ENCODE measurements at regions not wholly inside any gene's neighbourhood (a gene's known extent, or its start where the extent isn't known, plus 50 kb on each side); places are given as distances from the start of the nearest gene placed in this dataset.

DNA sequence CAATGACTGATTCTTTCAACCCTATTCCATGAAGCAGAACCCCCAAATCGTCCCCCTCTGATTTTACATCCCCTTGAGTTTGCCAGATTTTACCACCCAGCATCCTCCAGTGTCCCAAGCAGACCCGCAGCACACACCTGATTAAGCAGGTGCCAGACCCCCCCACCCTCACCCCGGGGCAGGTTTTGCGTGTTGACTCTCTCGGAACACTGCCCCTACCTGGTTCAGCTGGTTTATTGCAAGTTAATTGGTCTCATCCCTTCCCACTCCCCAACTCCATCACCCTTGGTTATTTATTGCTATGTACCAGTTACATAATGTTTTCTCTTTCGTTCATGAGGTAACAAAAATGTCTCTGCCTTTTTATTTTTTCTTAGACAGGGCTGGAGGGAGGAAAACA lies 258.4 kb downstream of the BCOR start:
- Histone ChIP-seq H3K9me3 (no peaks in the 10 kb centered on the region), H3K27ac (no peak overlapping the region), H3K4me1 (ENCODE audit: insufficient read depth) (no peaks in the 10 kb centered on the region), H3K27me3 (no peaks in the 10 kb centered on the region), H3K4me3 (no peak overlapping the region), H3K36me3 (no peaks in the 10 kb centered on the region)
- intact Hi-C loops (cut with DNase I) = no loop called here
- WGBS, 3 donors = 50 to 68% (median 57%) methylated on average over 6 of the region's 6 CpGs
- no peak for TF ChIP-seq EP300 (IDR thresholded peaks at IDR 0.05)
- TF ChIP-seq, protein P1, sequence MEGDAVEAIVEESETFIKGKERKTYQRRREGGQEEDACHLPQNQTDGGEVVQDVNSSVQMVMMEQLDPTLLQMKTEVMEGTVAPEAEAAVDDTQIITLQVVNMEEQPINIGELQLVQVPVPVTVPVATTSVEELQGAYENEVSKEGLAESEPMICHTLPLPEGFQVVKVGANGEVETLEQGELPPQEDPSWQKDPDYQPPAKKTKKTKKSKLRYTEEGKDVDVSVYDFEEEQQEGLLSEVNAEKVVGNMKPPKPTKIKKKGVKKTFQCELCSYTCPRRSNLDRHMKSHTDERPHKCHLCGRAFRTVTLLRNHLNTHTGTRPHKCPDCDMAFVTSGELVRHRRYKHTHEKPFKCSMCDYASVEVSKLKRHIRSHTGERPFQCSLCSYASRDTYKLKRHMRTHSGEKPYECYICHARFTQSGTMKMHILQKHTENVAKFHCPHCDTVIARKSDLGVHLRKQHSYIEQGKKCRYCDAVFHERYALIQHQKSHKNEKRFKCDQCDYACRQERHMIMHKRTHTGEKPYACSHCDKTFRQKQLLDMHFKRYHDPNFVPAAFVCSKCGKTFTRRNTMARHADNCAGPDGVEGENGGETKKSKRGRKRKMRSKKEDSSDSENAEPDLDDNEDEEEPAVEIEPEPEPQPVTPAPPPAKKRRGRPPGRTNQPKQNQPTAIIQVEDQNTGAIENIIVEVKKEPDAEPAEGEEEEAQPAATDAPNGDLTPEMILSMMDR (IDR thresholded peaks at IDR 0.05) = no peak
- TF ChIP-seq POLR2A (IDR thresholded peaks at IDR 0.05) = no peak
- no peak for DNase-seq

DNA sequence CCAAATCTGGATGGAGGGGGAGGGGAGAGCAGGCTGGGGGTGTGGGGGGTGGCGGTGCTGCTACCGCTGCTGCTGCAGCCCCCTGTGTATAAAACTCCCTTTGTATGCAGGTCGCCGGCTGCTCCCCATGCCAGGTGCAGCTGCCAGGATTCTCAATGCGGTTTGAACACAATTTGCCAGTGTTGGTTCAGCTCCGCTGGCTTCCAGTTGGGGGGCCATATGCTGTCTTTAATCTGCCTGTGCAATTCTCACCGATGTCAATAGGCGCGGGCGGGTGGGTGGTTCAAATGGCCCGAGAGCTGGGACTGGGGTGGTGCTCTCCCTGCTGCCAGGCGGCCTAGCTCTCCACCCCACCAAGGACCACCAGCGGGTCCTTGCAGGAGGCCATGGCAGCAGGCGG lies 257.6 kb downstream of the BCOR start:
- 88 to 94% (median 88%) methylated on average over 12 to 14 of the region's 14 CpGs for WGBS, 3 donors
- no peak overlapping the region for H3K27ac ChIP-seq
- intact Hi-C loops (cut with DNase I) = no loop called here

DNA sequence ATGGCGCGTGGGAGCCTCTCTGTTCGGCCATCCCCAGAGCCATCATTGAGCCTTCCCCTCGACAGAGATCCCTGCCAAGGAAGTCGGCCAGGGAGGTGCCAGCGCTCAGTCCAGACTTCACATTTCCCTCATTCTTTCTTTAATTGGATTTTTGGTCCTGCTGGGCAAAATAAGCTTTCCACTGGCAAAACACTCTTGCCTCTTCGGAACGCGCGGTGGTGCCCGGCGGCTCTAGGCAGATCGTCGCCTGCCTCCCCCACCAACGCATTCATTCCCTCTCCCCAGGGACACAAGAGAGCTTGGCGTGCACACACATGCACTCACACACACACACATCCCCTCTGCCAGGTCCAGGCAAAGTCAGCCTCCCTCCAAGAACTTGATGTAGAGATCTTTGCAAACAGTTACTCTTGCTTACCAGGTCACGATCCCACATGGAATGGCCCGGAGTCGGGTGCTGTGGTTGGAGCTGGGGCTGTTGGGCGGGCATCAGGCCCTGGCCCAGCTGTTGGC lies 257.1 kb downstream of the BCOR start:
- intact Hi-C loops (cut with DNase I) = no loop called here
- no peaks in the 10 kb centered on the region for H3K4me1 ChIP-seq (ENCODE audit: insufficient read depth)
- H3K27me3 ChIP-seq = no peaks in the 10 kb centered on the region
- H3K4me3 ChIP-seq = no peak overlapping the region
- H3K9me3 ChIP-seq = no peaks in the 10 kb centered on the region
- no peak for DNase-seq
- TF ChIP-seq POLR2A (IDR thresholded peaks at IDR 0.05) (no peak), EP300 (IDR thresholded peaks at IDR 0.05) (no peak)
- TF ChIP-seq, protein P1 (IDR thresholded peaks at IDR 0.05) = no peak
- H3K27ac ChIP-seq = no peak overlapping the region
- H3K36me3 ChIP-seq = no peaks in the 10 kb centered on the region
- WGBS, 3 donors = 85 to 92% (median 85%) methylated on average over 20 of the region's 20 CpGs

More for the DNA sequence above, 257.6 kb downstream of the BCOR start:
- no peak overlapping the region for H3K4me3 ChIP-seq
- no peak for DNase-seq
- H3K9me3 ChIP-seq = no peaks in the 10 kb centered on the region
- TF ChIP-seq, protein P1 (IDR thresholded peaks at IDR 0.05) = no peak
- no peak for TF ChIP-seq EP300 (IDR thresholded peaks at IDR 0.05)
- no peak for TF ChIP-seq POLR2A (IDR thresholded peaks at IDR 0.05)
- no peaks in the 10 kb centered on the region for H3K4me1 ChIP-seq (ENCODE audit: insufficient read depth)
- no peaks in the 10 kb centered on the region for H3K27me3 ChIP-seq
- no peaks in the 10 kb centered on the region for H3K36me3 ChIP-seq

DNA sequence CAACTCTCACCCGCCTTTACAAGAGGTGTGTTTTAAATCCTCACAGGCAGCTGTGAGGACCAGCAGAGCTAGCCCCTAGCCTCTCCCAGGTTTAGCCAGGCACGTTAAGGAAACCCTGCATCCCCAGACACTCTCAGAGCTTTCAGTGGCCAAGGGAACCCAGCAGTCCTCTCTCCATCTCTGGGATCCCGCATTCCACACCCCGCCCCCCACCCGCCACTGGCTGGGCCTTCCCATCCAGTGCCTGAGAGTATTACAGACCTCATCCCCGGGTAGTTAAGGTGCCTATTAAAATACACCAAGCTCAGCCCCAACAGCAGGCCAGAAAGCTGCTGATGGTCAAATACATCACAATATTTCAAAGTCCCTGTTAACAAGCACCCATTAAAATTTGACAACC lies 256.2 kb downstream of the BCOR start:
- no peak for DNase-seq
- Histone ChIP-seq H3K27me3 (no peaks in the 10 kb centered on the region), H3K4me3 (no peak overlapping the region), H3K9me3 (no peaks in the 10 kb centered on the region), H3K27ac (no peak overlapping the region), H3K4me1 (ENCODE audit: insufficient read depth) (no peaks in the 10 kb centered on the region), H3K36me3 (no peaks in the 10 kb centered on the region)
- TF ChIP-seq EP300 (IDR thresholded peaks at IDR 0.05) (no peak), POLR2A (IDR thresholded peaks at IDR 0.05) (no peak)
- TF ChIP-seq, protein P1 (IDR thresholded peaks at IDR 0.05) = no peak
- intact Hi-C loops (cut with DNase I) = no loop called here
- WGBS, 3 donors = 61 to 88% (median 70%) methylated on average over 6 of the region's 6 CpGs

Data from ovary (tissue), 7 donors.